Thymus (tissue), 11 donors: ENCODE measurements at regions not wholly inside any gene's neighbourhood (a gene's known extent, or its start where the extent isn't known, plus 50 kb on each side); places are given as distances from the start of the nearest gene placed in this dataset.

Source experiments
- DNase-seq, 9 donors: peaks; one replicate each; pipeline ENCODE4 v3.0.0-alpha.2; 2013; ENCODE audit warnings: low spot score in 9 of 9, low read depth in 6 of 9, missing footprints in 1 of 9
- H3K27ac ChIP-seq, 2 donors: one replicate each; pipeline ENCODE4 v1.5.1; 2013; ENCODE audit warnings: control low read depth in 1 of 2, low read depth in 1 of 2, low read length in 1 of 2, mild to moderate bottlenecking in 1 of 2, moderate library complexity in 1 of 2
- H3K27me3 ChIP-seq, 2 donors: one replicate each; pipeline ENCODE4 v1.5.1; 2013; ENCODE audit warnings: low read length in 1 of 2; ENCODE audit not compliant: control insufficient read depth in 2 of 2, insufficient read depth in 1 of 2
- H3K36me3 ChIP-seq, 2 donors: one replicate each; pipeline ENCODE4 v1.5.1; 2013; ENCODE audit warnings: low read length in 1 of 2, mild to moderate bottlenecking in 1 of 2, moderate library complexity in 1 of 2; ENCODE audit not compliant: control insufficient read depth in 2 of 2, insufficient read depth in 2 of 2
- H3K4me1 ChIP-seq, 2 donors: one replicate each; pipeline ENCODE4 v1.5.1; 2013; ENCODE audit warnings: low read length in 2 of 2; ENCODE audit not compliant: control insufficient read depth in 2 of 2, insufficient read depth in 2 of 2
- H3K4me3 ChIP-seq, 2 donors: one replicate each; pipeline ENCODE4 v1.5.1; 2013; ENCODE audit warnings: low read length in 2 of 2, control low read depth in 1 of 2, mild to moderate bottlenecking in 1 of 2
- H3K9me3 ChIP-seq, 2 donors: one replicate each; pipeline ENCODE4 v1.5.1; 2013; ENCODE audit warnings: low read length in 1 of 2, mild to moderate bottlenecking in 1 of 2; ENCODE audit not compliant: control insufficient read depth in 2 of 2, insufficient read depth in 1 of 2
- WGBS: extraction: QIAGEN DNeasy Blood & Tissue Kit; methylation state at CpG from one replicate; pipeline ENCODE4 v1.1.7; 2013; 5-methylcytosine and 5-hydroxymethylcytosine counted together
- donor health status: healthy.

- H3K27ac ChIP-seq, result no peak overlapping the region
- no peaks in the 10 kb centered on the region for H3K36me3 ChIP-seq
- no peak overlapping the region for H3K4me3 ChIP-seq
- 93% methylated on average over 2 of the region's 2 CpGs for WGBS
- DNase-seq, result no peak
- H3K4me1 ChIP-seq, result no peaks in the 10 kb centered on the region
- no peaks in the 10 kb centered on the region for H3K27me3 ChIP-seq
- H3K9me3 ChIP-seq, result no peaks in the 10 kb centered on the region
Observed at GRCh38 chr19:31147234-31147633, 202.0 kb downstream of the TSHZ3 start.

DNA sequence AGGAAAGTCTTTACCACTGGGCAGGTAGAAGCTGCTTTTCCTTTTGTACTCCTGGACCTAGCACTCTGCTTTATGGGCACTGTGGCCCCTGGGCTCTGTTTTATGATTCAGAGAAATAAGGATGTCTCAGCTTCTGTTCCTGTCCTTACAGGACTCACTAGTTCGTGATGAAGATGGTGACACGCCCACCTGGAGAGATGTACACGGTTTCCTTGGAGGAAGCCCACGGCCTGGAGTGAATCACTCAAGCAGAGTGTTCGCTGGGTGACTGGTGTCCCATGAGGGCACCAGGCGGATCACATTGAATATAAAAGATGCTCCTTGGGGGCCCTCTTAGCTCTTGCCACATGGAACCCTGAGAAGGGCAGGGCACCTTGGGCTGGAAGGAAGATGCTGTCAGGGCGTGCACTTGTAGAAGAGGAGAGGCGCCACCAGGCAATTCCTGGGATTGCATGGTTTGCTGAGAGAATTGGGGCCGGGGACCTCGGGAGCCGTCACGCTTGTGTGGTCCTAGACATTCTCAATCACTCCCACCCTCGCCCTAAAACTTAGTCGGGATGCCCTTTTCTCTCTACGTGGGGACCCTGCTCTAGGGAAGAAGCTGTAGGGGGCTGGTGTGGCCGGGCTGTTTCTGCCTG, 202.6 kb downstream of the TSHZ3 start:
- no peak for DNase-seq
- Histone ChIP-seq H3K4me1 (no peaks in the 10 kb centered on the region), H3K27me3 (no peaks in the 10 kb centered on the region), H3K36me3 (no peaks in the 10 kb centered on the region), H3K9me3 (no peaks in the 10 kb centered on the region), H3K27ac (no peak overlapping the region), H3K4me3 (no peak overlapping the region)
- 93% methylated on average over 16 of the region's 16 CpGs for WGBS

DNA sequence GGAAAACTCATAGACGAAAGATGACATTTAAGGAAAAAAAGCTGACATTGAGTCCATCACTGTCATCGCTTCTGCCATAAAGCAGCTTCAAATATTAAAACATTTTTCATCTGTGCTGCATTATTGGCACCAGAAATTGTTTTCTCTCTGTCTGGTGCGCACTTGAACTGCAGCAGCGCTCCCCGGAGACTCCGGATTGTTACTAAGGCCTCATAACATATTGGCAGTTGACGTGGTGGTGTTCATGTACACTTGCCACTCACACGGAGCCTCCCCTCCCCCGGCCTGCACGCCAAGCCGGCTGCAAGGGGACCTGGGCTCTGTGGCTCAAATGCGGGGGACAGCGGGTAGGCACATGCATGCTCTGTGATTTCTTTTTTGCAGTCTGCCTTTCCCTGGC, 203.2 kb downstream of the TSHZ3 start:
- DNase-seq, result no peak
- 93% methylated on average over 13 of the region's 13 CpGs for WGBS
- no peak overlapping the region for H3K27ac ChIP-seq
- H3K4me3 ChIP-seq, result no peak overlapping the region
- no peaks in the 10 kb centered on the region for H3K9me3 ChIP-seq
- no peaks in the 10 kb centered on the region for H3K4me1 ChIP-seq
- no peaks in the 10 kb centered on the region for H3K36me3 ChIP-seq
- no peaks in the 10 kb centered on the region for H3K27me3 ChIP-seq

GRCh38 chr19:31145007-31145406, 204.2 kb downstream of the TSHZ3 start:
- WGBS, result 94% methylated on average over 7 of the region's 7 CpGs
- no peaks in the 10 kb centered on the region for H3K36me3 ChIP-seq
- no peaks in the 10 kb centered on the region for H3K4me1 ChIP-seq
- H3K4me3 ChIP-seq, result no peak overlapping the region
- H3K9me3 ChIP-seq, result no peaks in the 10 kb centered on the region
- H3K27me3 ChIP-seq, result no peaks in the 10 kb centered on the region
- DNase-seq, result no peak
- no peak overlapping the region for H3K27ac ChIP-seq

DNA sequence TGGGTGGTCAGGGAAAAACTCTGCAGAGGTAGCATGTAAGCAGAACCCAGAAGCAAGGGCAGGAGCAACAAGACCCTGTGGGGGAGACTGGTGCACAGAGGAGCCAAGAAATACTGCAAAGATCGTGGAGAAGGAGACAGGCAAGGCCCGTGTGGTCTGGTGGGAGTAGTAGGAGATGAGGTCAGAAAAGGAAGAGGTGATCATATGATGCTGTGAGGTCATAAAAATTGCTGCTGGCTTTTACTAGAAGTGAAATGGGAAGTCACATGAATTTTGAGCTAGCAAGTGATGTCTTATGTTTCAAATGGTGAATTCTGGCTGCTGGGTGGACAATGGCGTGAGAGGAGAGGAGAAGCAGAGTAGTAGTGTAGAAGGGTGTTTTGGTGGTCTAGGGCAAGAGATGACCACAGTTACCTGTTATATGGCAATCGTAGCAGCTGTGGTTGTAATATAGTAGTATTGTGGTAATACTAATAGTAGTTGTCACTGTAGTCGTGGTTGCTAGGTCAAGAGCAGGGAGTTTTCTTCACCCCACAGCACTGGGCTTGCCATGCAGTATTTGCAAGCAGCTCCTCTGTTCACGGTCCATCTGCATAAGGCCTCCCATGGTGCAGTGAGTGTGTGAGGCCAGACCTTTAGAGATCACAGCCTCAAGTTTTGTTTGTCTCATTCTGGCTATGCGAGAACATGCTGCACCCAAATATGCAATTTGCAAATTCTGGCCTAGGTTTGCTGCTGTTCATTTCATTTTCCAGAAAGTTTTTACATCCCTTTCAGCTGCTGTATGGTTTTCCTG, 205.0 kb downstream of the TSHZ3 start:
- WGBS, result 92% methylated on average over 7 of the region's 7 CpGs
- Histone ChIP-seq H3K27me3 (no peaks in the 10 kb centered on the region), H3K4me3 (no peak overlapping the region), H3K36me3 (no peaks in the 10 kb centered on the region), H3K9me3 (no peaks in the 10 kb centered on the region), H3K27ac (no peak overlapping the region), H3K4me1 (no peaks in the 10 kb centered on the region)
- no peak for DNase-seq

DNA sequence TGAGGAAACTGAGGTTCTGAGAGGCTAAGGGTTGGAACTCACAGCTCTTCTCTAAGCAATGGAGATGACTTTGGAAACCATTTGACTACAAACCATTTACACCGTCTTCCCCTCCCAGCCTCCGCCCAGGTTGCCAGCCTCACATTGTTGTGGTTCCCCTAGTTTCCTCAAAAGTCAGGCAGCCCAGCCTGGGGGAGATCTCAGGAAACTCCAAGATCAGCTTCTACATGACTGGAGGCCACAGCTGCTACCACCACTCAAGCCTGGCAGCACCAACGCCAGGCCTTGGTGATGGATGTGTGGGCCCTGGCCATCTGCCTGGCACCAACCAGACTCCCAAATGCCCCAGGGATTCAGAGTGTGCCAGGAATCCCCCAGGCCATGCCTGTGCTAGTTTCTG, 207.9 kb downstream of the TSHZ3 start:
- WGBS, result 85% methylated on average over 3 of the region's 3 CpGs
- H3K27ac ChIP-seq, result no peak overlapping the region

DNA sequence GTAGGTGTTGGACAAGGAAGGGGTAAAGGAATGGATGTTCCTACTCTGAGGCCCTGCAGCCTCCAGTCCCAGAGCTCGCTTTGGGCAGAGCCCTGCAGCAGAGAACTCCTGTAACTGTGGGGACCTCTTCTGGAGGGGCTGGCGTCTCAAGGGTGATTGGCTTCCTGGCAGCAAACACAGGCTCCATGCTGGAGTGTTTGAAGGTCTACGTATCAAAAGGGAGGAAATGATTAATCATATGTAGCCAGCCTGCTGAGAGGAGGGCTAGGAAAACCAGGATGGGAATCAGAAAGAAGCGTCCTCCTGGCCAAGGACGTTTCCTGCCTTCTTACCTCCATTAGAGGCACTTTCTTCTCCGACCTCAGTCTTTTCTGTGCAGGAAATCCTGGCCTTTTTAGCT, 208.5 kb downstream of the TSHZ3 start:
- Histone ChIP-seq H3K27ac (no peak overlapping the region), H3K4me3 (no peak overlapping the region), H3K36me3 (no peaks in the 10 kb centered on the region), H3K4me1 (no peaks in the 10 kb centered on the region), H3K9me3 (no peaks in the 10 kb centered on the region), H3K27me3 (no peaks in the 10 kb centered on the region)
- DNase-seq, result no peak
- 58% methylated on average over 6 of the region's 6 CpGs for WGBS

More for the DNA sequence above, 207.9 kb downstream of the TSHZ3 start:
- Histone ChIP-seq H3K4me3 (no peak overlapping the region), H3K36me3 (no peaks in the 10 kb centered on the region), H3K27me3 (no peaks in the 10 kb centered on the region), H3K4me1 (no peaks in the 10 kb centered on the region), H3K9me3 (no peaks in the 10 kb centered on the region)
- DNase-seq, result no peak

GRCh38 chr19:31139871-31140505, 209.2 kb downstream of the TSHZ3 start:
- no peaks in the 10 kb centered on the region for H3K4me1 ChIP-seq
- H3K27me3 ChIP-seq, result no peaks in the 10 kb centered on the region
- H3K36me3 ChIP-seq, result no peaks in the 10 kb centered on the region
- H3K4me3 ChIP-seq, result no peak overlapping the region
- 95% methylated on average over 9 of the region's 9 CpGs for WGBS
- no peak for DNase-seq
- no peaks in the 10 kb centered on the region for H3K9me3 ChIP-seq
- H3K27ac ChIP-seq, result no peak overlapping the region

DNA sequence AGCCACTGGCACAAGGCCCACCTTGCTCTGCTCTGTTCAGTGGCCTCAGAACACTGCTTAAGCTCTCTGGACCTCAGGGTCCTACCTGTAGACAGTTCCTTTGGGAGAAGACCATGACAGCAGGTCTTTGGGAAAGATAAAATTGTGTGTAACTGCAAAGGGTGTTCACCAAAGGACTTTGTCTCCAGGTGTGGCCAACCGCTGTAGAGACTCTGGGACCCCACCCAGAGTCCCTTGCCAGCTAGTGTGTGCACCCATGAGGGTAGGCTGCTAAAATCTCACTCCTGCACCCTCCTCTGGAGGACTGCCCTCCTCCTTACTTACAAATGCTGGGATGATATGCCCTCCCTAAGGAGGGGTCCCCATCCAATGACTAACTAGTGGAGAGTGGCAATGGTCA, 211.2 kb downstream of the TSHZ3 start:
- WGBS, result 95% methylated on average over 1 of the region's 1 CpG
- H3K9me3 ChIP-seq, result no peaks in the 10 kb centered on the region
- no peak overlapping the region for H3K27ac ChIP-seq
- H3K4me1 ChIP-seq, result no peaks in the 10 kb centered on the region
- no peak for DNase-seq
- no peaks in the 10 kb centered on the region for H3K27me3 ChIP-seq
- no peak overlapping the region for H3K4me3 ChIP-seq
- no peaks in the 10 kb centered on the region for H3K36me3 ChIP-seq
